ENCODE measurements at regions not wholly inside any gene's neighbourhood (a gene's known extent, or its start where the extent isn't known, plus 50 kb on each side); places are given as distances from the start of the nearest gene placed in this dataset.

DNA sequence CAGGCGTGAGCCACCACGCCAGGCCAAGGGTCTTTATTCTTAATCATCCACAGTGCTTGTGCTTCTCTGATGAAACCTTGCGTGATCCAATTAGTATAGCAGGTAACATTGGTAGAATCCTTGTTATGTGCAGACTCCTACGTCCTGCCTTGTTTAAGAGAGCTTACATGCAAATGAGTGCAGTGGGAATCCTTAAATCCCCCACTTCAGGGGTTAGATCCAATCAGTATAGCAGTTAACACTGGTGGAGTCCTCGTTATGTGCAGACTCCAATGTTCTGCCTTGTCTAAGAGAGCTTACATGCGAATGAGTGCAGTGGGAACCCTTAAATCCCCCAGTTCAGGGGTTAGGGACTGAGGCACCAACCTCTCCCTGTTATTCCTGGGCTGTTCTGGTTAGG lies 193.4 kb downstream of the SEMA6A start:
- no peak for TF ChIP-seq EZH2 (IDR thresholded peaks at IDR 0.05; ENCODE audit: low read depth)
- TF ChIP-seq, protein P1, sequence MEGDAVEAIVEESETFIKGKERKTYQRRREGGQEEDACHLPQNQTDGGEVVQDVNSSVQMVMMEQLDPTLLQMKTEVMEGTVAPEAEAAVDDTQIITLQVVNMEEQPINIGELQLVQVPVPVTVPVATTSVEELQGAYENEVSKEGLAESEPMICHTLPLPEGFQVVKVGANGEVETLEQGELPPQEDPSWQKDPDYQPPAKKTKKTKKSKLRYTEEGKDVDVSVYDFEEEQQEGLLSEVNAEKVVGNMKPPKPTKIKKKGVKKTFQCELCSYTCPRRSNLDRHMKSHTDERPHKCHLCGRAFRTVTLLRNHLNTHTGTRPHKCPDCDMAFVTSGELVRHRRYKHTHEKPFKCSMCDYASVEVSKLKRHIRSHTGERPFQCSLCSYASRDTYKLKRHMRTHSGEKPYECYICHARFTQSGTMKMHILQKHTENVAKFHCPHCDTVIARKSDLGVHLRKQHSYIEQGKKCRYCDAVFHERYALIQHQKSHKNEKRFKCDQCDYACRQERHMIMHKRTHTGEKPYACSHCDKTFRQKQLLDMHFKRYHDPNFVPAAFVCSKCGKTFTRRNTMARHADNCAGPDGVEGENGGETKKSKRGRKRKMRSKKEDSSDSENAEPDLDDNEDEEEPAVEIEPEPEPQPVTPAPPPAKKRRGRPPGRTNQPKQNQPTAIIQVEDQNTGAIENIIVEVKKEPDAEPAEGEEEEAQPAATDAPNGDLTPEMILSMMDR (conservative IDR thresholded peaks at IDR 0.05) = no peak
- no peak overlapping the region for H3K4me3 ChIP-seq
- H3K9me3 ChIP-seq (ENCODE audit: insufficient read depth, low read depth) = no peaks in the 10 kb centered on the region
- no peak overlapping the region for H2AFZ ChIP-seq
- no peaks in the 10 kb centered on the region for H3K9me2 ChIP-seq (ENCODE audit: insufficient read depth)
- intact Hi-C loops (cut with micrococcal nuclease; ENCODE audit: unreplicated experiment) = no loop called here
- no peaks in the 10 kb centered on the region for H3K4me1 ChIP-seq (replicated peaks; ENCODE audit: insufficient read depth)
- ChIA-PET CTCF (no interaction called here), POLR2A (ENCODE audit: unreplicated experiment) (no interaction called here)
- BruUV-seq (replicated peaks) = no TSS peak
- no peaks in the 10 kb centered on the region for H3F3A ChIP-seq (ENCODE audit: insufficient read depth, low read depth)
- H4K20me1 ChIP-seq (ENCODE audit: insufficient read depth) = no peaks in the 10 kb centered on the region
- no peak overlapping the region for H3K27ac ChIP-seq
- H3K4me2 ChIP-seq = no peak overlapping the region
- no peak for DNase-seq
- H3K27me3 ChIP-seq (ENCODE audit: insufficient read depth, low read depth) = no peaks in the 10 kb centered on the region
- no peaks in the 10 kb centered on the region for H3K79me2 ChIP-seq (ENCODE audit: low read depth)
- H3K36me3 ChIP-seq (ENCODE audit: low read depth) = no peaks in the 10 kb centered on the region

DNA sequence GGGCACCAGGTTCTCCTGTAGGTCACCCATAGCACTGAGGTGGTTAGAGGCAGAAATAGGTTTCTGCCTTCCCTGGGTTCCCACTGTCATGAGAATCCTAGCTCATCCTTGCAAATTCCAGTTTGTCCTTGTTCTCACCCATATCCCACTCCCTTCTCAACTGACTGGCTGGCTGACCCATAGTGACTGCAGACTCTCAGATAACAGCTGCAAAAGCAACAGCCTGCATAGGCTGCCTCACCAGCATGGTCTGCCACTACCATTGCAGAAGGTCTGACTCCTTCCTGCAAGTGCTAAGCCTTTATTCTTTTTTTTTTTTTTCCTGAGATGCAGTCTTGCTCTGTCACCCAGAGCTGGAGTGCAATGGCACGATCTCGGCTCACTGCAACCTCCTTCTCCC lies 194.0 kb downstream of the SEMA6A start:
- Histone ChIP-seq H3F3A (ENCODE audit: insufficient read depth, low read depth) (no peaks in the 10 kb centered on the region), H3K27me3 (ENCODE audit: insufficient read depth, low read depth) (no peaks in the 10 kb centered on the region), H3K4me1 (replicated peaks; ENCODE audit: insufficient read depth) (no peaks in the 10 kb centered on the region), H2AFZ (no peak overlapping the region), H3K4me3 (no peak overlapping the region), H3K79me2 (ENCODE audit: low read depth) (no peaks in the 10 kb centered on the region), H4K20me1 (ENCODE audit: insufficient read depth) (no peaks in the 10 kb centered on the region), H3K27ac (no peak overlapping the region), H3K9me3 (ENCODE audit: insufficient read depth, low read depth) (no peaks in the 10 kb centered on the region), H3K36me3 (ENCODE audit: low read depth) (no peaks in the 10 kb centered on the region), H3K4me2 (no peak overlapping the region), H3K9me2 (ENCODE audit: insufficient read depth) (no peaks in the 10 kb centered on the region)
- intact Hi-C loops (cut with micrococcal nuclease; ENCODE audit: unreplicated experiment) = no loop called here
- POLR2A ChIA-PET (ENCODE audit: unreplicated experiment) = no interaction called here
- CTCF ChIA-PET = interaction anchor here (0.6 kb wide), 1 partner anchor 1024 kb away, joined by 3 read pairs; no protein-coding TSS in a partner anchor
- no peak for TF ChIP-seq EZH2 (IDR thresholded peaks at IDR 0.05; ENCODE audit: low read depth)
- TF ChIP-seq, protein P1 (conservative IDR thresholded peaks at IDR 0.05) = no peak
- no TSS peak for BruUV-seq (replicated peaks)
- DNase-seq = no peak

DNA sequence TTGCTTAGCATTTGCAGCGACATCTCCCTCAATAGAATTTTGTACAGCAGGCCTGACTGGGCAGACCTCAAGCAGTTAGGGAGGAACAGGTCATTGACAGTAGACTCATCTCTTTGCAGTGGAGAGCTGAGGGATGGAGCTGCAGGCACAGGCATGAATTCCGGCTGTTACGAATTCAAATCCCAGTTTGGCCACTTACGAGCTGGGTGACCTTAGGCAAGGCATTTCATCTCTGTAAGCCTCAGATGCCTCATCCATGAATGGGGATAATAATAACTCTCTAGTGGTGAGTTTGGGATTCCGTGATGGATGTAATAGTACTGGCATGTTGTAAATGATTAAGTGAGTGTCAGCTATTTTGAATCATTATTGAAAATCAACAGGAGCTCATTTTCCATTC lies 195.3 kb downstream of the SEMA6A start:
- Histone ChIP-seq H3K4me2 (no peak overlapping the region), H3K9me3 (ENCODE audit: insufficient read depth, low read depth) (no peaks in the 10 kb centered on the region), H3F3A (ENCODE audit: insufficient read depth, low read depth) (no peaks in the 10 kb centered on the region), H3K27me3 (ENCODE audit: insufficient read depth, low read depth) (no peaks in the 10 kb centered on the region), H3K79me2 (ENCODE audit: low read depth) (no peaks in the 10 kb centered on the region), H3K27ac (no peak overlapping the region), H4K20me1 (ENCODE audit: insufficient read depth) (no peaks in the 10 kb centered on the region), H3K4me1 (replicated peaks; ENCODE audit: insufficient read depth) (no peaks in the 10 kb centered on the region), H3K9me2 (ENCODE audit: insufficient read depth) (no peaks in the 10 kb centered on the region), H2AFZ (no peak overlapping the region), H3K4me3 (no peak overlapping the region), H3K36me3 (ENCODE audit: low read depth) (no peaks in the 10 kb centered on the region)
- BruUV-seq (replicated peaks) = no TSS peak
- DNase-seq = no peak
- CTCF ChIA-PET = no interaction called here
- POLR2A ChIA-PET (ENCODE audit: unreplicated experiment) = no interaction called here
- intact Hi-C loops (cut with micrococcal nuclease; ENCODE audit: unreplicated experiment) = no loop called here
- TF ChIP-seq, protein P1 (conservative IDR thresholded peaks at IDR 0.05) = no peak
- TF ChIP-seq EZH2 (IDR thresholded peaks at IDR 0.05; ENCODE audit: low read depth) = no peak
